MG63 (cell line): ENCODE measurements at regions not wholly inside any gene's neighbourhood (a gene's known extent, or its start where the extent isn't known, plus 50 kb on each side); places are given as distances from the start of the nearest gene placed in this dataset.

Source experiments
- DNase-seq: peaks from one replicate; pipeline ENCODE4 v3.0.0-alpha.2; 2020
- H3K27me3 ChIP-seq: fragments of 250-450 bp; sonication (Bioruptor Pico); 2 replicates; pipeline ENCODE4 v1.5.1; 2020; ENCODE audit warnings: mild to moderate bottlenecking, moderate library complexity
- H3K36me3 ChIP-seq: fragments of 250-450 bp; sonication (Bioruptor Pico); 2 replicates; pipeline ENCODE4 v1.5.1; 2020; ENCODE audit warnings: mild to moderate bottlenecking, moderate library complexity
- H3K4me3 ChIP-seq: fragments of 250-450 bp; sonication (Bioruptor Pico); 2 replicates; pipeline ENCODE4 v1.5.1; 2020; ENCODE audit warnings: mild to moderate bottlenecking, moderate library complexity
- H3K9me3 ChIP-seq: fragments of 250-450 bp; sonication (Bioruptor Pico); 2 replicates; pipeline ENCODE4 v1.5.1; 2020; ENCODE audit warnings: mild to moderate bottlenecking, moderate library complexity

DNA sequence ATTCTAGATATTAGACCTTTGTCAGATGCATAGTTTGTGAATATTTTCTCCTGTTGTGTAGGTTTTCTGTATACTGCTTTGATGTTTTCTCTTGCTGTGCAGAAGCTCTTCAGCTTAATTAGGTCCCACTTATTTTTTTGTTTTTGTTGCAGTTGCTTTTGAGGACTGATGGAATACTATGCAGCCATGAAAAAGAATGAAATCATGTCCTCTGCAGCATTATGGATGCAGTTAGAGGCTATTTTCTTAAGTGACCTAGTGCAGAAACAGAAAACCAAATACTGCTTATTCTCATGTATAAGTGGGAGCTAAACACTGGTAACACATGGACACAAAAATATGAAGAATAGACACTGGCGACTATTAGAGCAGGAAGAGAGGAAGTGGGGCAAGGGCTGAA, 155.0 kb upstream of the HNMT start:
- no peaks in the 10 kb centered on the region for H3K27me3 ChIP-seq
- H3K36me3 ChIP-seq, result no peaks in the 10 kb centered on the region
- H3K4me3 ChIP-seq, result no peak overlapping the region
- no peak for DNase-seq
- H3K9me3 ChIP-seq, result no peaks in the 10 kb centered on the region

DNA sequence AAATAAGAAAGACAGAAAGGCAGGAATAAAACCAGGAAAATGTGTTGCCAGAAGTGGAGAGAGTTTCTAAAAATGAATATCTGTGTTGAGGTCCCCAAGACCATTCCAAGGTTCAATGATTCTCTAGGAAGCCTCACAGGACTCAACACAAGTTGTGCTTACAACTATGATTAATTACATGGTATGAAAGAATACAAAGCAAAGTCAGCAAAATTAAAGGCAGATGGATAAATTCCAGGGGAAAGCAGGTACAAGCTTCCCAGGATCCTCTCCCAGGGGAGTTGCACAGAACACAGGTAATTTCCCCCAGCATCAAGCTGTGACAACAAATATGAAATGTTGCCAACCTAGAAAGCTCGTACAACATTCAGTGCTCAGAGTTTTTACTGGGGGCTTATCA, 154.4 kb upstream of the HNMT start:
- Histone ChIP-seq H3K27me3 (no peaks in the 10 kb centered on the region), H3K9me3 (no peaks in the 10 kb centered on the region), H3K4me3 (no peak overlapping the region), H3K36me3 (no peaks in the 10 kb centered on the region)
- no peak for DNase-seq

DNA sequence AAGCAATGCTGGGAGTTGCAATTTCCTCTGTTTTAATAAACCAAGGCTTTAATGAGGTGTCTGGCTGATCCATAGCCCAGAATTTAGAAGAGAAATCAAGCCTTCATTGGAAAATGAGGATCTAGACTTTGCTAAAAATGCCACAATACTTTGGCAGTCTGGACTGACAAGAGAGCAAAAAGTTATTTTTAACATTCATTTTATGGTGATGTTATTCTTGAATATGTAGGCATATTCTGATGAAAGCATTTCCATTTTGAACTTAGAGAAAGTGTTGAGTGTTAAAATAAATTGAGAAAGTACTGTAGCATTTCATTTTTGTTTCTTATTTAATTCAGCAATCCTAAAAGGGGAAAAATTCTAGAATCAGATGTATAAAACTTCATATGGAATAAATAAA, 151.8 kb upstream of the HNMT start:
- no peak overlapping the region for H3K4me3 ChIP-seq
- DNase-seq, result no peak
- no peaks in the 10 kb centered on the region for H3K36me3 ChIP-seq
- H3K9me3 ChIP-seq, result no peaks in the 10 kb centered on the region
- no peaks in the 10 kb centered on the region for H3K27me3 ChIP-seq

DNA sequence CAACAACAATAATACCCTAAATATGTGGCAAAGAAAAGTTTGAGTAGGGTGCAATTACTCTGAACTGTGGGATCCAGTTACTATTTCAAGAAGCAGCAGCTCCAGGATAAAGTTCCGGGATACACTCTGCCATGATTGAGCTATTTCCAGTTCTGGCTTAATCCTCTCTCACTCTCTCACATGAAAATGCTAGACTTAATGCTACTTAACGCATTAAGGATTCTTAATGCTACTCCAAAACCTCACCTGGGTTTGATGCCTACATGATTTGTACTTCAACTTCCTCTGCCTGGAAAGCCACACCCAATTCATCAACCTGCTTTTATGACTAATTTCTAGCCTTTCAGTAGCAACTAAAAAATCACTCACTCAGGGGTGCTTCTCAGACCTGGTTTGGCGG, 151.1 kb upstream of the HNMT start:
- DNase-seq, result no peak
- Histone ChIP-seq H3K4me3 (no peak overlapping the region), H3K9me3 (no peaks in the 10 kb centered on the region), H3K36me3 (no peaks in the 10 kb centered on the region), H3K27me3 (no peaks in the 10 kb centered on the region)

DNA sequence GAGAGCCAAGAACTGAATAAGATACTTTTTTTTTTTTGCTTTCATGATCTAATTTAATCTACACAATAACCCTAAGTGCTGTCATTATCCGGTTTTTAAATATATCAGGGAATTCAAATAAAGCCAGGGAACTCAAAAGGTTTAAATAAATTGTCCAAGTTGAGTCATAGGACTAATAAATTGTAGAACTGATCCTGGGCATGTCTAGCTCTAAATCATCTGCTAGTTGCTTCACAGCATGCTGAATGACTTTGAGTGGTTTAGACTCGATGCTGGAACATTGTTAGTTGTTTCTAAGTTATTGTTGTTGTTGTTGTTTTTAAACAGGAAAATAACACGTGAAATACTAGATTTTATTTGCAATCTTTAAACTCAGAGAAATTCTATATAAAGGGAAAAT, 147.2 kb upstream of the HNMT start:
- H3K4me3 ChIP-seq, result no peak overlapping the region
- no peaks in the 10 kb centered on the region for H3K9me3 ChIP-seq
- DNase-seq, result no peak
- no peaks in the 10 kb centered on the region for H3K36me3 ChIP-seq
- H3K27me3 ChIP-seq, result no peaks in the 10 kb centered on the region

DNA sequence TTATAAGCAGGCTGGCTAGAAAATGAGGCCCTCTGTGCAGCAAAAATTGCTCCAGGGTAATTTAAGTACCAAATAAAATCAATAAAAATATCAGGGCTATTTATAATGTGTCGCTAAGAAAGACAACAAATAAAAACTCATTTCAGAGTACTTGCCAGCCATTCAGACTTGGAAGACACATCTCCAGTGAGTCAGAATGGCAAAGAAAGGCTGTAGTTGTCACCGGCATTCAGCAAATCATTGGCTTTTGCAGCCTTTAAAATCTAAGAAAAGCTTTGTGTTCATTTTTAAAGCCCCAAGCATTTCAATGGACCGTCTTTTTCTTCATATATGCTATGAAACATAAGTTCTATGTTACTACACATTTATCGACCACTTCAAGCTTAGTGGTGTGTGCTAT, 141.1 kb upstream of the HNMT start:
- no peak overlapping the region for H3K4me3 ChIP-seq
- no peaks in the 10 kb centered on the region for H3K27me3 ChIP-seq
- H3K36me3 ChIP-seq, result no peaks in the 10 kb centered on the region
- H3K9me3 ChIP-seq, result no peaks in the 10 kb centered on the region
- DNase-seq, result no peak

DNA sequence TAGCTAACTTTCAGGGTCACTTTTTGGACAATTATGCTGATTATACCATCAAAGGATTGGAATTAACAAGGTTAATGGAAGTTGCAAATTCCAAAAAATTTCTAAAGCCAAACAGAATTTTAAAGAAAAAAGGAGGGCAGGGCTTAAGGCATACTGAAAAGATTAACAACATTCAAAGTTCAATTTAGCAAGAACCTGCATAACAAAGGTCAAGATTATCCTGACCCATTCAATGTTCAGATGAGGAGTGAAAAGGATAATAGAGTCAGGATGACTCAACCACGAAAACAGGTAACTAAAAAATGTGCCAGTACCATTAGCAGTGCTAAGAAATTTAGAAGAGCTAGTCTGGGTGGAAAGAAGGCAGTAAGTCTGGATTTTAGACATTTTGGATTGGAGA, 139.8 kb upstream of the HNMT start:
- Histone ChIP-seq H3K4me3 (no peak overlapping the region), H3K27me3 (no peaks in the 10 kb centered on the region), H3K36me3 (no peaks in the 10 kb centered on the region), H3K9me3 (no peaks in the 10 kb centered on the region)
- no peak for DNase-seq

DNA sequence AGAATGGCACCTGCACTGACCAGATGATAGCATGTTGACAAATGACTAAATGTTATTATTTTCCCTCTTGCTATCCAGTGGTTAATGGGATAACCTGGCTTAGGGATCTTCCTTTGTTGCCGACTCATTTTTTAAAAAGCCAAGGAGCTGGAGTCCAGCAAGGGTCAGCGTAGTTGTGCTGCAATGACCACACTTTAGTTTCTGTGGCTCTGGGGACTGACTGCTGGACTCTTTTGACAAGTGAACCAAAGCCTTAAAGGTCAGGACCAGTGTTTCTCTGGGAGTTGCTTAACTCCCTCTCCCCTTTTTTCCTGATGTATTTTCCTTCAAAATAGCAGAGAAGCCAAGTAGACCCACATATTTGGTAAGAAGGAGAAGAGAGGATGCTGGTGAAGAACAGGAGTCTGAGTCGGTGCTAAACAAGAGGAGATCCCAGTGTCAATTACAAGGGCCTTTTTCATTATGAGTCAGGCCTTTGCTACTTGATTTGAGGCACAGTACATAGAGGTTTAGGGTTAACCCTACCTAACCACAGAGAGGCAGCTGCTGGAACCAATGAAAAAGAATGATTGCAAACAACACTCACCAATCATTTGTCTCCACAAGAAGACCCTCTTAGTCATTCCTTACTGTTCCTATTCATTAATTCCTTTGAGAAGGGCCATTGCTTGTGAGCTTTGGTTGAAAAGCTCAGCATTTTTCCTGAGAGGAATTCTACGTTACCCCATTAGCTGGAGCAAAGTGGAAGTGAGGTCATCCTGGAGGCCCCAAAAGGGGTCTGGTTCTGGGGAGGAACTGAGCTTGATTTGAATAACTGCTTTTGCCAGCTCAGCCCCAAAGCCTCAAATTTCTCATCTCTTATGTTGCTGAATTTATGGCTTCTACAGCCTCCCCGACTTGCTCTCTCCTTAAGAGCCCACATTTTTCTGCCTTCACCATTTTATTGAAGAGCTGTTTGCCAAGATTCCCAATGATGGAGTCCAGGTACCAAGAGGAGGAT, 137.6 kb upstream of the HNMT start:
- H3K36me3 ChIP-seq, result no peaks in the 10 kb centered on the region
- DNase-seq, result no peak
- no peaks in the 10 kb centered on the region for H3K27me3 ChIP-seq
- H3K4me3 ChIP-seq, result no peak overlapping the region
- H3K9me3 ChIP-seq, result no peaks in the 10 kb centered on the region

DNA sequence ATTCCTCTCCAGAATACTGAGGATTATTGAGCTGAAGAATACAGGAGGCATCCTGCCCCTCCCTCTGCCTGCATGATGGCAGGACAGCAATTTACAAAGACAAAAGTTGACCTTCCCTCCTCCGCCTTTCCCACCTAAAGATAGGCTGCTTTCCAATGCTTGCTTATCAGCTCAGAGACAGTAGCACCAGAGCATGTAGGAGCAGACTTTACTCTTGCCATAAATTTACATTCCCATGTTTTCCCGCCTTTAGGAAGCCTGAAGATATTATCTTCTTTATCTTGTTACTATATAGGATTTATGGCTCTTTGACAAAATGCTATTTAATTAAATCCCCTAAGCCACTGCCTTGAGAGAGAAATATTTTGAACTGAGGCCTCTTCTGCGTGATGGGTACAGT, 135.6 kb upstream of the HNMT start:
- Histone ChIP-seq H3K9me3 (no peaks in the 10 kb centered on the region), H3K36me3 (no peaks in the 10 kb centered on the region), H3K27me3 (no peaks in the 10 kb centered on the region), H3K4me3 (no peak overlapping the region)
- DNase-seq, result no peak

DNA sequence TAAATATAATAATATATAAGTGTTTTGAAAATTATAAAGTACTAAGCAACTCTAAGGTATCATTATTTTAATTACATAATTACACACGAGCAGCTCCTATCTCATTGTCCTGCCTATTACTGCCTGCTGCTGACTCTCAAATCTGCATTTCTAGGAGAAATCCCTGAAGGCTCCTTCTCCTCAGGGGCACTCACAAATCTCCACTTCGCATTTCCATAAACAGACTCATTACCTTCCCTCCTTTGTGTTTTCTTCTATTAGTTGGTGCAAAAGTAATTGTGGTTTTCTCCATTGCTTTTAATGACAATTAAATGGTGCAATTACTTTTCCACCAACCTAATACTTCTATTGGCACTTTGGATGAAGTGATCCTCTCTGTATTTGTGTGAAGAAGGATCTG, 135.0 kb upstream of the HNMT start:
- no peak overlapping the region for H3K4me3 ChIP-seq
- H3K9me3 ChIP-seq, result no peaks in the 10 kb centered on the region
- no peaks in the 10 kb centered on the region for H3K27me3 ChIP-seq
- no peaks in the 10 kb centered on the region for H3K36me3 ChIP-seq
- no peak for DNase-seq

DNA sequence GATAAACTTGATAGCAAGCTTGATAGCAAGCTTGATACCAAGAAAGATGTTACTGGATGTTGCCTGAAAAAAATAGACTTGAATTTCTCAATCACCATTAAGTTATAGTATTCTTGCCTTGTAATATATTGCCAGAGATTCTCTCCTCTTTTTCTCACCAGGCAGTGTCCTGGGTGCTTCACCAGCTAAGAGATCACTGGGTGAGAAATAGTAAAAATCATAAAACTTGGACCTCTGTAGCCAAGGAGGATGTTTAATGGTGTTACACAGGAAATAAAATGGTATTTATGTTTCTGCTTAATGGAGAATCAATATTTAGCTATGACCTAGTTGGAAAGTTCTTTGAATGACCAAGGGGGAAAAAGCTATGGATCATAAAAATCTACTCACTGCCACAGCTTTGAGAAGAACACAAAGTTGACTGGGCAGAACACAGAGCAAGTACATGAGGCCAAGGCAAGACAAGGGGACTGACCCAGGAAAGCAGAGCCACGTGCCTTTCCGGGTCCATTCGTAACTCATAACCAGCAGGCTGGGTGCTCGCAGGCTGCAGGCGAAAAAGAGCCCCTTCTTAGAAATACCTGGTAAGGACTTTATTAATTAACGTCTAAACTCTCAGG, 129.4 kb upstream of the HNMT start:
- no peak for DNase-seq
- Histone ChIP-seq H3K27me3 (no peaks in the 10 kb centered on the region), H3K9me3 (no peaks in the 10 kb centered on the region), H3K36me3 (no peaks in the 10 kb centered on the region), H3K4me3 (no peak overlapping the region)

DNA sequence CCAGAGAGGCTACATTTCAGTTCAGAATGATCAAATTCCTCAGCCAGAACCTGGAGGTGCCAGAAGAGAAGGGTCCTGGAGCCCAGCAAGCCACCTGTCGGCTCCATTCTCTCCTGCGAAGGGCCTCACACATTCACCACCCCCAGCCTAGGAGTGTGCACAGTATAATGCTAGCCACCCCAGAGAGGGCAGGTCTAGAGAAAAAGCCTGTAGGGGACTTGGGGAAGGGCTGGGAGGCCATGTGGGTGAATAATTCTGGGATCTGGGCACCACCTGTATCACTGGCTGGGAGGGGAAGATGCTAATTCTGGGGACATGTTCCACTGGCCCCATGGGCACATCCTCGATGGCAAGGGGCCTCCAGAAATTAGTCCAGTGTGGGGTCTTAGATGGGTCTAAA, 127.6 kb upstream of the HNMT start:
- no peaks in the 10 kb centered on the region for H3K36me3 ChIP-seq
- no peaks in the 10 kb centered on the region for H3K27me3 ChIP-seq
- H3K4me3 ChIP-seq, result no peak overlapping the region
- H3K9me3 ChIP-seq, result no peaks in the 10 kb centered on the region
- DNase-seq, result no peak

DNA sequence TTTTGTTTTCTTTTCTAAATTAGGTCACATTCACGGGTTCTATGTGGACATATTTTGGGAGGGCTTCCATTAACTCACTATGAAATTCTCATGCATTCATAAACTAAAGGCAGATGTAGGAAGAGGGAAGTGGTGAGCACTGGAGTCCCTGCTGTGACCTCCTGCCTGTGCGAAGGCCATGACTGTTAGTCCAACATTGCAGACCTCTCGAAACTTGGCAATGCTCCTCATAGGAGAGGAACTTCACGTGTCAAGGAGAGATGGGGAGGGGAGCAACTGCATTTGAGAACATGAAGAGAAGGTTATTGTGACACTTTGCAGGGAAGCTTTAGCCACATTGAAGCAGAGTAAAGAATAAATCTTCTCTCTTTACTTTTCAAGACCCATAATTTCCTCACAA, 126.4 kb upstream of the HNMT start:
- Histone ChIP-seq H3K27me3 (no peaks in the 10 kb centered on the region), H3K36me3 (no peaks in the 10 kb centered on the region)
- DNase-seq, result peak; percentile 9

DNA sequence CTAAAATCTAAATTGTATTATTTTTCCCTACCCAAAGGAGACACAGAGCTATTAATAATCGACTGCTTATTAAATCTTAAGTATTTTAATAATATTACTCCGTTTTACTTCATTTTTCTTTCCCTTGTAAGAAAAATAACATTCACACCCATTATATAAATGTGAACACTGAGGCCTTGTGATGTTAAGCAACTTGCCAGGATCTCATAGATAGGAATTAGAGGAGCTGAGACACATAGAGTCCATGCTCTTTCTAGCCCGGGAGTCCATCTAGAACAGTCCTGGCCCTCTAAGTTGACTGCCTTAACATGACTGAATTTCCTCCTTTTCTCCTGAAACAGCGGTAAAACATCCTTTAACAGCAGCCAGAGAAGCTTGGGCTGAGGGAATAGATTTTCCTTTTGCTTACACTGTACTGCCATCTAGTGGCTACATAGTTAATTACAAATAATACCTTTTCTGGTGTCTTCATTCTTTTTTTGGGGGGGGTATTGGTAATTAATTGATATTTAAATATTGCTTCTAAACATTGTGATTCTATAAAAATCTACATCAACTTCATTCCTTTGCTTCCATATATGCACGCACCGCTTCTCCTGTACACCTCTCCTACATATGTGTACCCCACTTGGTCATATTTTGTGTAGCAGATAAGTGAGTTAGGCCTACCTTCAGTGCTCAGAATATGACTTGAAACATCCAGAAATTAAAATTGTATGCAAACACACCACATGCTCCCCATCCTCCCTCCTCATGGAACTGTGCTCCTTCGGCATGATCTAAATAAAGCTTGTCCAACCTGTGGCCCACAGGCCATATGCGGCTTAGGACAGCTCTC, 125.8 kb upstream of the HNMT start:
- no peak for DNase-seq
- no peak overlapping the region for H3K4me3 ChIP-seq
- H3K27me3 ChIP-seq, result no peaks in the 10 kb centered on the region

More for the DNA sequence above, 126.4 kb upstream of the HNMT start:
- H3K4me3 ChIP-seq, result no peak overlapping the region
- no peaks in the 10 kb centered on the region for H3K9me3 ChIP-seq

DNA sequence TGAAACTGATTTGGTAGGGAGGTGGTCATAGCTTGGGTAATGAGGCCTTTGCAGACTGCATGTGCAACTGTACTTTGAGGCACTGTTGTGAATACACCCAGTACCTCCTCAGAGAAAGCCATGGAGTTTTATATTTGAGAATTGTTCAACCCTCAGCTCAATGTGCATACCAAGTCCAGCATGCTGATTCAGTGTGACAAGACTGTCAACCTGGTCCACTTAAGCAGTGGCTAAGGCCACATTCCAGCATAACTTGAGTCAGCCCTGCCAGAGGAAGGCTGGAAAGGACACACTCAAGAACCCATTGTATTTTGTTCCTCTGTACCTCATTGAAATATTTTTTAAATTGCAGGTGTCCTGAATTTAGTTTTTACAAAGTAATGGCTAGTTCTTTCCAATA, 121.8 kb upstream of the HNMT start:
- H3K4me3 ChIP-seq, result no peak overlapping the region
- peaks cover 2% of the 10 kb centered on the region for H3K9me3 ChIP-seq
- DNase-seq, result no peak
- no peaks in the 10 kb centered on the region for H3K27me3 ChIP-seq
- no peaks in the 10 kb centered on the region for H3K36me3 ChIP-seq

More for the DNA sequence above, 125.8 kb upstream of the HNMT start:
- Histone ChIP-seq H3K36me3 (no peaks in the 10 kb centered on the region), H3K9me3 (no peaks in the 10 kb centered on the region)

DNA sequence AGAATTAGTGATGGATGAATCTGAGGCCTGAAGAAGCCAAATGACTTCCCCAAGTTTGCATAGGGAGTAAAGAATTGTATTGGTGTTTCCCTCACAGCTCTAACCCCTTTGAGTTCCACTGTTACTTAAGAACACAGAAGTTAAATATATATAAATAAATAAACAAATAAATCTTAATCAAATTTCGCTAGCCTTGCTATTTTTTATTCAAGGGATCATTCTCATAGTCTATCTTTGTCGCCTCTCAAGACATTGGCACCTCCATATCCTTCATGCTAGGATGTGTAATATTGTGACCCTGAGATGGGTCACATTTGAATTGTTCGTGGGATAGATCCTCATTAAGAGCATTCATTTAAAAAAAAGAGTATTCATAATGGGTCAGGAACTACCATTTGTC, 121.3 kb upstream of the HNMT start:
- DNase-seq, result no peak

DNA sequence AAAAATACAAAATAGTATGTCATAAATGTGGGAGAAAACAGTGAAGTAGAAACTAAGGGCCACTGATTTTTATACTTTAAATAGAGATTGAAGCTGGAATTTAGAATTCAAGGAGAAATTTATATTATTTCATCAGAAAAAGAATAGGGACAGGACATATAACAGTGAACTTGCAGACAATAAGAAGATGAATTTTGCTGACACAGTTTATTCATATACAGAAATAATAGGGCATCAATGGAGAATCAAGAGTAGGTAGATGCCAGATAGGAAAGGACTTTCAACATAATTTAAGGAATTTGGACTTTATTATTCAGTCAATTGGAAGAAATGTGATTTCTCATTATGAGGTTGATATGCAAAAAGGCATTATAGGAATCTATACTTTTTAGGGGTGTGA, 118.9 kb upstream of the HNMT start:
- DNase-seq, result no peak
- Histone ChIP-seq H3K27me3 (no peaks in the 10 kb centered on the region), H3K9me3 (peaks cover 2% of the 10 kb centered on the region), H3K36me3 (no peaks in the 10 kb centered on the region), H3K4me3 (no peak overlapping the region)

More for the DNA sequence above, 121.3 kb upstream of the HNMT start:
- Histone ChIP-seq H3K9me3 (peaks cover 2% of the 10 kb centered on the region), H3K4me3 (no peak overlapping the region), H3K27me3 (no peaks in the 10 kb centered on the region), H3K36me3 (no peaks in the 10 kb centered on the region)
